ENCODE measurements at regions not wholly inside any gene's neighbourhood (a gene's known extent, or its start where the extent isn't known, plus 50 kb on each side); places are given as distances from the start of the nearest gene placed in this dataset.

GRCh38 chr12:59432057-59432456 is 163.8 kb upstream of the SLC16A7 start:
- TF ChIP-seq, protein P1, sequence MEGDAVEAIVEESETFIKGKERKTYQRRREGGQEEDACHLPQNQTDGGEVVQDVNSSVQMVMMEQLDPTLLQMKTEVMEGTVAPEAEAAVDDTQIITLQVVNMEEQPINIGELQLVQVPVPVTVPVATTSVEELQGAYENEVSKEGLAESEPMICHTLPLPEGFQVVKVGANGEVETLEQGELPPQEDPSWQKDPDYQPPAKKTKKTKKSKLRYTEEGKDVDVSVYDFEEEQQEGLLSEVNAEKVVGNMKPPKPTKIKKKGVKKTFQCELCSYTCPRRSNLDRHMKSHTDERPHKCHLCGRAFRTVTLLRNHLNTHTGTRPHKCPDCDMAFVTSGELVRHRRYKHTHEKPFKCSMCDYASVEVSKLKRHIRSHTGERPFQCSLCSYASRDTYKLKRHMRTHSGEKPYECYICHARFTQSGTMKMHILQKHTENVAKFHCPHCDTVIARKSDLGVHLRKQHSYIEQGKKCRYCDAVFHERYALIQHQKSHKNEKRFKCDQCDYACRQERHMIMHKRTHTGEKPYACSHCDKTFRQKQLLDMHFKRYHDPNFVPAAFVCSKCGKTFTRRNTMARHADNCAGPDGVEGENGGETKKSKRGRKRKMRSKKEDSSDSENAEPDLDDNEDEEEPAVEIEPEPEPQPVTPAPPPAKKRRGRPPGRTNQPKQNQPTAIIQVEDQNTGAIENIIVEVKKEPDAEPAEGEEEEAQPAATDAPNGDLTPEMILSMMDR (IDR thresholded peaks at IDR 0.05 in 2 of 3, conservative IDR thresholded peaks at IDR 0.05 in 1 of 3; ENCODE audit: borderline replicate concordance in 1 of 3, insufficient read depth in 1 of 3, low read depth in 2 of 3, low read length in 2 of 3): no peak
- TF ChIP-seq ZNF274 (IDR thresholded peaks at IDR 0.05; ENCODE audit: low read depth, low read length) (no peak), RAD21 (IDR thresholded peaks at IDR 0.05; ENCODE audit: low read depth) (no peak), MAX (IDR thresholded peaks at IDR 0.05) (no peak), EZH2phosphoT487 (IDR thresholded peaks at IDR 0.05; ENCODE audit: borderline replicate concordance) (no peak), ZFX (IDR thresholded peaks at IDR 0.05) (no peak), EGR1 (IDR thresholded peaks at IDR 0.05; ENCODE audit: low read depth) (no peak), POLR2AphosphoS5 (IDR thresholded peaks at IDR 0.05; ENCODE audit: low read depth, low read length) (no peak), POLR2A (IDR thresholded peaks at IDR 0.05; ENCODE audit: borderline replicate concordance, extremely low read depth, insufficient read depth, insufficient read length) (no peak), EZH2 (IDR thresholded peaks at IDR 0.05) (no peak), SP1 (IDR thresholded peaks at IDR 0.05; ENCODE audit: low read depth) (no peak), SRF (IDR thresholded peaks at IDR 0.05; ENCODE audit: low read depth) (no peak)
